Upper lobe of left lung (tissue), 6 donors: ENCODE measurements at regions not wholly inside any gene's neighbourhood (a gene's known extent, or its start where the extent isn't known, plus 50 kb on each side); places are given as distances from the start of the nearest gene placed in this dataset.

ENCODE experiments used
- ATAC-seq, 2 donors: fragments of 200-7000 bp; cut with Tn5 transposase; one replicate each; pipeline ENCODE4 v1.9.1; 2022; ENCODE audit warnings: mild to moderate bottlenecking in 2 of 2, moderate library complexity in 2 of 2; ENCODE audit not compliant: low FRiP score in 2 of 2
- DNase-seq, 2 donors: peaks; one replicate each; pipeline ENCODE4 v3.0.0-alpha.2; 2019 to 2020
- H3K27ac ChIP-seq, 4 donors: fragments of 200-600 bp; sonication (generic); one replicate each; pipeline ENCODE4 v1.5.1; 2016 to 2019
- H3K27me3 ChIP-seq, 4 donors: fragments of 200-600 bp; sonication (generic); one replicate each; pipeline ENCODE4 v1.5.1; 2017 to 2019
- H3K36me3 ChIP-seq, 4 donors: fragments of 200-600 bp; sonication (generic); one replicate each; pipeline ENCODE4 v1.5.1; 2016 to 2019
- H3K4me1 ChIP-seq, 4 donors: fragments of 200-600 bp; sonication (generic); one replicate each; pipeline ENCODE4 v1.5.1; 2018 to 2019
- H3K4me3 ChIP-seq, 4 donors: fragments of 200-600 bp; sonication (generic); one replicate each; pipeline ENCODE4 v1.5.1; 2017 to 2019; ENCODE audit warnings: mild to moderate bottlenecking in 2 of 4, moderate library complexity in 1 of 4
- H3K9me3 ChIP-seq, 4 donors: fragments of 200-600 bp; sonication (generic); one replicate each; pipeline ENCODE4 v1.5.1; 2018 to 2019
- CTCF ChIP-seq, 6 experiments: fragments of 450-650 bp in 4 of 6; fragments of 200-600 bp in 2 of 6; sonication (generic) in 2 of 6; IDR thresholded peaks; one replicate each; pipeline ENCODE4 v1.5.1; 2016 to 2019; ENCODE audit warnings: antibody characterized with exemption in 6 of 6
- EP300 ChIP-seq, 4 donors: sonication (generic); formaldehyde crosslinking; IDR thresholded peaks; one replicate each; pipeline ENCODE4 v1.5.1; 2017; ENCODE audit warnings: antibody characterized with exemption in 4 of 4, control low read depth in 2 of 4
- POLR2A ChIP-seq, 4 donors: fragments of 450-650 bp; IDR thresholded peaks; one replicate each; pipeline ENCODE4 v1.5.1; 2016 to 2017; ENCODE audit warnings: antibody characterized with exemption in 4 of 4, mild to moderate bottlenecking in 2 of 4
- POLR2AphosphoS5 ChIP-seq, 2 donors: sonication (generic); formaldehyde crosslinking; IDR thresholded peaks; one replicate each; pipeline ENCODE4 v1.5.1; 2017; ENCODE audit warnings: antibody characterized with exemption in 2 of 2
- WGBS, 2 donors: methylation state at CpG; one replicate each; pipeline ENCODE4 v1.1.5; 2017 to 2018; 5-methylcytosine and 5-hydroxymethylcytosine counted together
- donor health status: DM: no; HTN: no; CAD: no; lungs with moderate emphysema.
- donor health status: DM: no; HTN: yes; CAD: no; lungs with severe emphysema.

DNA sequence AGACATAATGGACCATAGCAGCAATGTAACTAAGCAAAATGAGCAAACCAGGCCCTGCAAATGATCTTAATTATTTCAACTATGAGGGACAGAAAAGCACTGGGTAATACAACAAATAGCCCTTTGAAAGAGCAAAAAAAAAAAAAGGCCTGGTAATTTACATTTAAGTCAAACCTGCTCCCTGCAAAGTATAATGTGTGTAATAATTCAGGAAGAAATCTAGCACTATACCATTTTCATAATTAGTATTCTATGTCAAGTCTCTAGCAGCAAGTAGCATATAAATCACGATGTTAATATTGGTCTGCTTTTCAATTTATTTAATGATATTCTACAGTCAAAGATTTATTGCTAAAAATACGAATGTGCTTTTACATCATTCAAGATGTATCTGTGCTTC lies 489.6 kb downstream of the BMP2 start:
- Histone ChIP-seq H3K27me3 (no peaks in the 10 kb centered on the region), H3K36me3 (no peaks in the 10 kb centered on the region), H3K4me3 (no peak overlapping the region), H3K27ac (no peak overlapping the region), H3K4me1 (no peaks in the 10 kb centered on the region), H3K9me3 (no peaks in the 10 kb centered on the region)
- ATAC-seq (no peak), DNase-seq (no peak)
- TF ChIP-seq POLR2AphosphoS5 (IDR thresholded peaks at IDR 0.05) (no peak), EP300 (IDR thresholded peaks at IDR 0.05) (no peak), CTCF (IDR thresholded peaks at IDR 0.05) (no peak)
- 81 to 97% methylated on average over 2 of the region's 2 CpGs for WGBS, 2 donors

DNA sequence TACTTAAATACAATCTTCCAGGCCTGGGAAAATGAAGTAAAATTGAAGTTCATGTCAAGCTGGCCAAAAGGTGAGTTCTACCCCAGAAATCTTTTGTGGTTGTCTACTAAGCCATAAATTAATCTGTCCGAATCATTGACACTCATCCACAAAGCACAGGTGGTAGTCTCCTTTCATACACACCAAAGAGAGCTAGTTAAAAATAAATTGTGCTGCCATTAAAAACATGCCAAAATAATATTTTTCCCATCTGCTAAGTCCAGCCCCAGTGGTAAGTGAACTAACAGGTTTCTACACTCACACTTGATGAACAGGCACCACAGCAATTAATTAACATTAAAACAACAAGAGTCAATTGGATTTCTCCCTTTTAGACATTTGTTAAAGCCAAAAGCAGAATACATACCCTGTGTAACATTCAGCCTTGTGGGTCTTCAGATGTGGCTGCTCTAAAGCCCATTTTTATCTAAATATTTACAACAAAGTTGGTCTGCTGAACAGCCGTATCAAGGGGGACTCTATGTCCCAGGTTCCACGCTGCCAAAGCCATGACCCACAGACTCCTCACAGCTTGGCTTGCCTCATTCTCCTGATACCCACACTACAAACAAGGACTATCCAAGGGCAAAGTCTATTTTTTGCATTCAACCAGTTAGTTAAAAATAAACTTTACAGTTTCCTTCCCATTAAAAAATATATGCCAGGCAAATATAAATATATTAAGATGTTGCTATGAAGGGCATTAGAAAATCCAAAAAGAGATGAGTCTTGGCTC lies 490.4 kb downstream of the BMP2 start:
- Histone ChIP-seq H3K4me3 (no peak overlapping the region), H3K36me3 (no peaks in the 10 kb centered on the region), H3K27me3 (no peaks in the 10 kb centered on the region), H3K4me1 (no peaks in the 10 kb centered on the region), H3K27ac (no peak overlapping the region), H3K9me3 (no peaks in the 10 kb centered on the region)
- ATAC-seq (no peak), DNase-seq (no peak)
- no peak for TF ChIP-seq EP300 (IDR thresholded peaks at IDR 0.05)
- no peak for TF ChIP-seq CTCF (IDR thresholded peaks at IDR 0.05)
- no peak for TF ChIP-seq POLR2AphosphoS5 (IDR thresholded peaks at IDR 0.05)
- no peak for TF ChIP-seq POLR2A (IDR thresholded peaks at IDR 0.05)
- WGBS, 2 donors: 60 to 69% methylated on average over 3 of the region's 3 CpGs

- Histone ChIP-seq H3K9me3 (no peaks in the 10 kb centered on the region), H3K4me3 (no peak overlapping the region), H3K36me3 (no peaks in the 10 kb centered on the region), H3K4me1 (no peaks in the 10 kb centered on the region), H3K27me3 (no peaks in the 10 kb centered on the region), H3K27ac (no peak overlapping the region)
- ATAC-seq: no peak
- DNase-seq: no peak
- TF ChIP-seq POLR2AphosphoS5 (IDR thresholded peaks at IDR 0.05) (no peak), EP300 (IDR thresholded peaks at IDR 0.05) (no peak), POLR2A (IDR thresholded peaks at IDR 0.05) (no peak), CTCF (IDR thresholded peaks at IDR 0.05) (no peak)
- 91 to 97% methylated on average over 2 of the region's 2 CpGs for WGBS, 2 donors
These were observed 495.3 kb downstream of the BMP2 start for GRCh38 chr20:7262803-7263202.

DNA sequence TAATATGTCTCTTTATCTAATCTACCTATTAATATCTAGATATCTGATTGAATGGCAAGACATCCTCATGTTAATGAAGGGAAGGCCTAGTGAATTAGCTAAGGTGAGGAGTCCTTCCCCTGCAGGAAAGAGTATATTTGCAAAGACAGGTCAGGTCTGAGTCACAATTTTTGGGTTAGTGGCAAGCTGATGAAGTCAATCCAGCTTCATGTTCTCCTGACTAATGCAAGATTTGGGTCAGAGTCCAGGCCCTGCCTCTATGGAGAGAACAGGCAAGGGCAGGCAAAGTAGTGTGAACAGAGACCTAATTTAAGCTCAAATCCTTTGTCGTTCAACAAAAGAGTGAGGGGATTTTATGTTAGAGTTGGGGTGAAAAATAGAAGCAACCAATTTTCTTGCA lies 496.7 kb downstream of the BMP2 start:
- ATAC-seq: no peak
- H3K4me3 ChIP-seq: no peak overlapping the region
- H3K9me3 ChIP-seq: no peaks in the 10 kb centered on the region
- H3K27me3 ChIP-seq: no peaks in the 10 kb centered on the region
- WGBS, 2 donors: 92 to 97% methylated on average over 1 of the region's 1 CpG
- H3K36me3 ChIP-seq: no peaks in the 10 kb centered on the region
- TF ChIP-seq POLR2AphosphoS5 (IDR thresholded peaks at IDR 0.05) (no peak), POLR2A (IDR thresholded peaks at IDR 0.05) (no peak), CTCF (IDR thresholded peaks at IDR 0.05) (no peak), EP300 (IDR thresholded peaks at IDR 0.05) (no peak)
- H3K4me1 ChIP-seq: no peaks in the 10 kb centered on the region
- H3K27ac ChIP-seq: no peak overlapping the region
- DNase-seq: no peak

DNA sequence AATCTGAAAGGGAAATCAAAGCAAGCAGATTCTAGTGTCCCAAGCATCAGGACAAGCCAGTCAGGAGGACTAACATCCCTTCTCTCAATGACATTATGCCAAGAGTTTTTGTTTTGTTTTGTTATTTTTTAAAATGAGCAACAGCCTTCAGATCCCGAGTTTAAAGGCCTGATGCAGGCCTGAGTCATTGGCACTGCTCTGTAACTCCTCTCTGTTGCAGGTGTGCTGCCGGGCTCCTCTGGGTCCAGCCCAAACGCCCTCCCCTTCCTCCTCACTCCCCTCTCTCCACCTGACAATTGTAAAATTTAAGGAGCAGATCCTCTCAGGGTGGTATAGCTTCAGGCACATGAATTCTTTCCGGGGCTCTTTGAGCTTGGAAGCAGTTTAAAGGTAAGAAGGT lies 502.0 kb downstream of the BMP2 start:
- ATAC-seq: no peak

More for the DNA sequence above, 502.0 kb downstream of the BMP2 start:
- H3K27me3 ChIP-seq: no peaks in the 10 kb centered on the region
- no peak overlapping the region for H3K27ac ChIP-seq
- H3K4me3 ChIP-seq: no peak overlapping the region
- TF ChIP-seq EP300 (IDR thresholded peaks at IDR 0.05) (no peak), POLR2AphosphoS5 (IDR thresholded peaks at IDR 0.05) (no peak), POLR2A (IDR thresholded peaks at IDR 0.05) (no peak)
- H3K9me3 ChIP-seq: no peaks in the 10 kb centered on the region
- 56 to 64% methylated on average over 4 of the region's 4 CpGs for WGBS, 2 donors
- H3K4me1 ChIP-seq: no peaks in the 10 kb centered on the region
- no peaks in the 10 kb centered on the region for H3K36me3 ChIP-seq
- no peak for DNase-seq
